GM21619 (cell line): ENCODE measurements at regions not wholly inside any gene's neighbourhood (a gene's known extent, or its start where the extent isn't known, plus 50 kb on each side); places are given as distances from the start of the nearest gene placed in this dataset.
"Not testable (repeated sequence)": the region's sequence is repeated elsewhere in the genome, so short reads cannot be mapped to it uniquely, and the experiment has no call there.

ENCODE experiments used
- ATAC-seq: cut with Tn5 transposase; IDR thresholded peaks from one replicate; pipeline ENCODE4 v1.9.1; 2021; ENCODE audit not compliant: unreplicated experiment

DNA sequence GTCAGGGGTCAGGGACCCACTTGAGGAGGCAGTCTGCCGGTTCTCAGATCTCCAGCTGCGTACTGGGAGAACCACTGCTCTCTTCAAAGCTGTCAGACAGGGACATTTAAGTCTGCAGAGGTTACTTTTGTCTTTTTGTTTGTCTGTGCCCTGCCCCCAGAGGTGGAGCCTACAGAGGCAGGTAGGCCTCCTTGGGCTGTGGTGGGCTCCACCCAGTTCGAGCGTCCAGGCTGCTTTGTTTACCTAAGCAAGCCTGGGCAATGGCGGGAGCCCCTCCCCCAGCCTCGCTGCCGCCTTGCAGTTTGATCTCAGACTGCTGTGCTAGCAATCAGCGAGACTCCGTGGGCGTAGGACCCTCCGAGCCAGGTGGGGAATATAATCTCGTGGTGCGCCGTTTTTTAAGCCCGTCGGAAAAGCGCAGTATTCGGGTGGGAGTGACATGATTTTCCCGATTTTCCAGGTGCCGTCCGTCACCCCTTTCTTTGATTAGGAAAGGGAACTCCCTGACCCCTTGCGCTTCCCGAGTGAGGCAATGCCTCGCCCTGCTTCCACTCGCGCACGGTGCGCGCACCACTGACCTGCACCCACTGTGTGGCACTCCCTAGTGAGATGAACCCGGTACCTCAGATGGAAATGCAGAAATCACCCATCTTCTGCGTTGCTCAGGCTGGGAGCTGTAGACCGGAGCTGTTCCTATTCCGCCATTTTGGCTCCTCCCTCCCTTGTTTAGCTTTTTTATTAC, 268.6 kb upstream of the SATB1 start:
- not testable (repeated sequence) for ATAC-seq

- no peak for ATAC-seq
Measured at GRCh38 chr3:18687286-18687685, 262.1 kb upstream of the SATB1 start.

DNA sequence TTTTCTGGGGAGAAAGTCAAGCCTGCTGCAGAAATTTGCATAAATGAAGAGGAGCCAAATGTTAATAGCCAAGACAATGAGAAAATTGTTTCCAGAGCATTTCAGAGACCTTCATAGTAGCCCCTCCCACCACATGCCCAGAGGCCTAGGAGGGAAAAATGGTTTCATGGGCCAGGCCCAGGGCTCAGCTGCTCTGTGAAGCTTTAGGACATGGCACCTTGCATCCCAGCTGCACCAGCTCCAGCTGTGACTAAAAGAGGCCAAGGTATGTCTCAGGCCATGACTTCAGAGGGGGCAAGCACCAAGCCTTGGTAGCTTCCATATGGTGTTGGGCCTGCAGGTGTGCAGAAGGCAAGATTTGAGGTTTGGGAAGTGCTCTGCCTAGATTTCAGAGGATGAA, 258.8 kb upstream of the SATB1 start:
- no peak for ATAC-seq

GRCh38 chr3:18681818-18682345, 256.7 kb upstream of the SATB1 start:
- no peak for ATAC-seq

GRCh38 chr3:18680758-18681157, 255.6 kb upstream of the SATB1 start:
- ATAC-seq: no peak

GRCh38 chr3:18679238-18679637, 254.1 kb upstream of the SATB1 start:
- no peak for ATAC-seq

GRCh38 chr3:18675197-18675596, 250.1 kb upstream of the SATB1 start:
- no peak for ATAC-seq

GRCh38 chr3:18672561-18672960, 247.4 kb upstream of the SATB1 start:
- no peak for ATAC-seq

- ATAC-seq: no peak
Measured at GRCh38 chr3:18670759-18671158, 245.6 kb upstream of the SATB1 start.

DNA sequence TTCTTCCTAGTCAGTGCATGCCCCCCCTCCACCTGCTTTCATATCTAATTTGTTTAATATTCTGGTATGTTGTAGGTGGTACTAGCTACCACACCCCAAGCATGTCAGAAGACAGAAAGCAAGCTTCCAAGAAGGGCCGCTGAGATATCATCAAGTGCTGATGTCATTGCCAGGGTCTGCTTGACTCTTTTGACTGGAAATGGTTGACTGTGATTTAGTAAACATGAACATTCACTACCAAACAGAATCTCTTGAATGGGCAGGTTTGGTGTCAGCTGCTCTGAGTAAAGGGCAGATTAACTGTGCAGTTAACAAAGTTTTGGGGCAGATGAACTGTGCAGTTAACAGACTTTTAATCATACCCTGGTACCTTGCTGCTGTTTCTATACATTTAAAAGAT, 244.2 kb upstream of the SATB1 start:
- no peak for ATAC-seq

DNA sequence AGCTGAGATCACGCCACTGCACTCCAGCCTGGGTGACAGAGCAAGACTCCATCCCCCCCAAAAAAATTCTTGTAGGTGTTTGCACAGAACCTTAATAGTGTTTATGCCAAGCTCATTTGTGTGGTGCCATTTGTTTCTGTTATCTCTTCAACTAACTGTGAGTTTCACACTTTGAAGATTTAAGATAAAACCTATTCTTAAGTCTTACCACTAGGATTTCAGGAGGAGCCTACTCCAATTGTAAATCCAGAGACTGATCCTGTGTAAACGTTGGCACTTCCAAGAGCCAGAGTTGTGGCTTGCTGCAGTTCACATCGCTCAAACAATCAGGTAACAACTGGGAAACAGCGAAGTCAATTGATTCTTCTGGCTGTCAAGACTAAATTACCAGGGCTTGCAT, 242.4 kb upstream of the SATB1 start:
- ATAC-seq: no peak

DNA sequence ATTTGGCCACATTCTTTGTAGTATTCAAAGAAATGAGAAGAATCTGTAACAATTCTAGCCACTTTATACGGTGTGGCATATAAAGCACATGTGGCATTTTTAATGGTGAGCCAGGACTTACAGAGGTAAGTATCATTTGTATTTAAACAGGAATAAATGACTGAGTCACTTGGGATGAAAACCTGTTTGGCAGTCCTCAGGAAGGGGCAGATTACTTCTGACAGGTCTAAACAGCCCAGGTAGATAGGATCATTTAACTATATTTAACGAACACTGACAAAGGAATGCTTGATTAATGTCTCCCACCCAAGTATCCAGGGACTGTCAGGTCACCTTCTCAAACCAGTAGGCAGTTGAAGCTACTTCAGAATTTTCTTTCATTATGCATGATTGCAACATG, 241.5 kb upstream of the SATB1 start:
- no peak for ATAC-seq

DNA sequence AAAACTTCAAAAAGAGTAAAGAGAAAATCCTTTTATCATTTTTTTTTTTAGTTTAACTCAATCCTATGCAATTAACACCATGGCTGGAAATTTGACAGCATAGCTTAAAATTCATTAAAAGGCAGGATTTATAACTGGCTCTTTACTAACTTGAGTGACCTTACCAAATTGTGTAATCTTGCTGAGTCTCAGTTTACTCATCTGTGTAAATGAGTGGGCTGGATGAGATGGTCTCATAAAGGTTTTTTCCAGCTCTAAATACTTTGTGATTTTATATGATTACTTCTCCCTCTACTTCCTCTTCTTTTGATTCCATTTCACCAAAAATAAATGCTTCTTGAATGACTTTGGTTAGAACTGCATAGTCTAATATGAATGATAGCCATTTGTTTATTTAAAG, 234.9 kb upstream of the SATB1 start:
- ATAC-seq: no peak

DNA sequence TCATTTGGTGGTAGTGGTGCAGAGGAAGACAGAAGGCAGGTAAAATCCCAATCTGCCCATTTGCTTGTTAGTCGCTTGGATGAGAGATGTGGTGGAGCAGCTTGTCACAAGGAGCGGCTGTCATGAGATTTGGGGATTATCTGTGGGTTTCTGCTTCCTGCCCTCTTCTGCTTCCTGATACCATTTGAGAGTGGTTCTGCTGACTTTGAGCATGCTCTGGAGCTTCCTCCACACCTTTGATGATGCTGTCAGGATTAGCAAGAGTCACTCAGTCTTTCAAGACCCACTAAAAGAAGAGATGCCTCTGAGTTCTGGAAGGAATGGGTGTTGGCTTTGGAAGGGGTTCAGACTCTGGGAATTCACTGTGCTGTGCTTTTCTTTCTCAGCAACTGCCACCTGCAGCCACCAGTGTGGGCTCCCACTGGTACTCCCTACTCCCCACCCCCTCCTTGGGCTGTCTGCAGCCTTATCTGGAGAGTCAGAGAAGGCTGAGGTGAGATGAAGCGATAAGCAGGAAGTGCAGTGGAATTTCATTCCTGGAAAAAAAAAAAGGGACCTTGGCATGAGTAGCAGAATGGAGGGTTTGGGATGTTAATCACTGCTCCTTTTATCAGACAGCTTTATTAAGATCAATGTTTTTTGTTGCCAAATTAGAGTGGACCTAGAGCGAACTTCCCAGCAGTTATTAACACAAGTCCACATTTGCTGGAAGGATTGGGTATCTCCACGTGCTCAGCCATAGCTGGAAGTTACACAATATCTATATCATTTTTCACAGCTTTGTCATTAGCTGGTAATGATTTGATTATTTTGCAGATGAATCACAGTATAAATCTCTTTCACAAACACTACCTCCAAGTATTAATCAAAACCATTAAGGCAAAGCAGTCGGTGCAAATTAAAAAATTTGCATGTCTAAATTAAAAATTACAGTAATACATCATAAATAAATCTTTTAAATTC, 233.0 kb upstream of the SATB1 start:
- ATAC-seq: no peak

DNA sequence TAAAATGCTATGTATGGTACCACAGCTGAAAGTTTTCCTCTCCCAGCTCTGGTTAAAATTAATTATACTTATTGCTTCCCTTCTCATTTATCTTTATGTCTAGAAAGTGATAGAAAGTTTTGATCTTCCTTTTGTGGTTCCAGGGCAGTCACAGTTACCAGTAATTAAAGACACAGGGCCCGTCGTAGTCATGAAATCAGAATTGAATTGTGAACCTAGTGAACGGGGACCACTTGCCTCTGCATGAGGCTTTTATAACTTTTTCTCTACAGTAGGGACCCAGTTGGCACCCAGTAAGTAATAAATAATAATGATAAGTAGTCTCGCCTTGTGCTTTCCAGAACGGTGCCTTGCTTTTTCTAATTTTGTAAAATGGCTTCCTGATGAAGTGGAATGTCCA, 231.7 kb upstream of the SATB1 start:
- ATAC-seq: no peak

- ATAC-seq: no peak
Measured at GRCh38 chr3:18656410-18656809, 231.3 kb upstream of the SATB1 start.

DNA sequence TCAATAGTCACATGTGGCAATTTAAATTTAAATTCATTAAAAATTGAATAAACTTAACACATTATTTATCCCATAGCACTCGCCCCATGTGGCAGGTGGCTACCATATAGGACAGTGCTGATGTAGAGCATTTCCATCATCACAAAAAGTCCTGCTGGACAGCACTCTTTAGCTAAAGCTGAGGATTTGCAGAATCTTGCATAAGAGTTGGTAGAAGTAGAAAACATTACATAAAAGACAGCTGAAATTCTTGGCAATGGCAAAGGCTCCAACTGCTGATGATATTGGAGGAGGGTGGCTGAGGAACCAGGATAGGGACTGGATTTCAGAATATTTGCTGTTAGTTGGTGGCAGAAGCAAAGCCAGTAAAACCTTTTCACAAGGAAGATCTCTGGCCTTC, 230.7 kb upstream of the SATB1 start:
- no peak for ATAC-seq

GRCh38 chr3:18652781-18653180, 227.6 kb upstream of the SATB1 start:
- ATAC-seq: no peak

DNA sequence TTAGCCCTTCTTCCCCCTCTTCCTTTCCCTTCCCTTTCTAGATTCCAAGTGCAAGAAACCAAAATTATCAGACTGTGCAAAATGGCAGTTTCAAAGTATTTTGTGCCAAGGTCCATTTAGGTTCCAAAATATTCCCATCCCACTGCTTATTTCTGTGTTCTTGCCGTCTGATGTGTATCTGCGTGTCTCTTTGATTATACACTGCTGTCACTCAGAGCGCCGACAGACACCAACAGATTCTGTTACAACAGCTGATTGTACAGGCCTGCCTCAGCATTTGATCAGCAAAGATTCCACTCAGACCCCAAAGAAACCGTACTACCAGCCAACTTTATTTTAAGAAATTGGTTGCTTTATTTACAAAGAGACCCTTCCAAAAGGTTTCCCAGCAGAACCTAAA, 225.6 kb upstream of the SATB1 start:
- ATAC-seq: no peak

DNA sequence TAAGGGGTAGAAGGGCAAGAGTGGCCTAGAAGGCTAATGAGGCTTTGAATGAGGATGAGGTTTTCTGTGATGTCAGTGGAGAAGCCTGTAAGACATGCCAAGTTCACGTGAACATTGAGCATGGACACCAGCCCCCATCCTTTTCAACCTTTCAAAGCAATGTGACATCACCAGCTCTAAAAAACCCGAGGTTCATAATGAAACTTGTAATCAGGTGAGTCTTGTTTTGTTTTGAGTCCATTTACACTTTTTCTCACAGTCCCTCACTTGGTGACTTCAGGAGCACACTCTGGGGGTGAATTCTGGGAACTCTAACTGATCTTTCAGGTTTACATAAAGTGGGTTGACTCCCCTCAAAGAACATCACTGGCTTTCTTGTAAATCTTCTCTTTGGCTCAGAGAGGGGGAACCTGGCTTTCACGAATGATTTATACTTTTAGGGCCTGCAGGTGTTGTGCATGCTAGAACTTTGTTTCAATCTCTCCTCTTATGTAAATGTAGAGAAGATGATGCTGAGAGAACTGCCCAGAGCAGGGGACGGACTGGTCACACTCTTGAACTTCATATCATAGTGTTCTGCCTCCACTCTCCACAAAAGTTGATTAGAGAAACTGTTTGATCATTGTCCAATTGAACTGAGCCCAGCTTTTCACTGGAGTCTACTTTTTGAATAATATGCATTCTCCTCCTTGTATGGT, 224.7 kb upstream of the SATB1 start:
- ATAC-seq: peak; percentile 90

DNA sequence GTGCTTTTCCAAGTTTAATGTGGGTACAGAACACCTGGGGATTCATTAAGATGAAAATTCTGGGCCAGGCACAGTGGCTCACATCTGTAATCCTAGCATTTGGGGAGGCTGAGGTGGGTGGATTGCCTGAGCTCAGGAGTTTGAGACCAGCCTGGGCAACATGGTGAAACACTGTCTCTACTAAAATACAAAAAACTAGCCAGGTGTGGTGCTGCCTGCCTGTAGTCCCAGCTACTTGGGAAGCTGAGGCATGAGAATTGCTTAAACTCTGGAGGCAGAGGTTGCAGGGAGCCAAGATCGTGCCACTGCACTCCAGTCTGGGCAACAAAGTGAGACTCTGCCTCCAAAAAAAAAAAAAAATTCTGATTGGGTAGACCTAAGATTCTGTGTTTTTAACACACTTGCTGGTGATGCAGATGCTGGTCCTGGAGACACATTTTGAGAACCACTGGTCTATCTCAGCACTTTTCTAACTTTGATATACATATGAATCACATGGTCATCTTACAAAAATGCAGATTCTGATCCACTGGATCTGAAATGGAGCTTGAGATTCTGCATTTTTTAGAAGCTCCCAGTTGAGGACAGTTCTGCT, 223.8 kb upstream of the SATB1 start:
- no peak for ATAC-seq
